AG04450 (cell line): ENCODE measurements at regions not wholly inside any gene's neighbourhood (a gene's known extent, or its start where the extent isn't known, plus 50 kb on each side); places are given as distances from the start of the nearest gene placed in this dataset.

Source experiments
- CTCF ChIA-PET: fragments of 300-600, 350-600 bp; formaldehyde crosslinking; extraction: SDS; loops from one replicate; lab custom pipeline; 2022; ENCODE audit warnings: antibody characterized with exemption, inconsistent platforms; lab: Charles Lee
- POLR2A ChIA-PET: fragments of 350-600 bp; formaldehyde crosslinking; extraction: SDS; loops from one replicate; lab custom pipeline; 2021; ENCODE audit warnings: antibody characterized with exemption, inconsistent platforms; lab: Yijun Ruan, JAX
- DNase-seq: peaks from one replicate; pipeline ENCODE4 v3.0.0-alpha.2; 2011; ENCODE audit warnings: low read depth, low spot score
- H3K27ac ChIP-seq: one replicate; pipeline ENCODE4 v1.5.1; 2012; ENCODE audit warnings: low read depth, low read length, control low read depth
- H3K27me3 ChIP-seq: one replicate; pipeline ENCODE4 v1.6.0; 2012; ENCODE audit warnings: low read length; ENCODE audit not compliant: control insufficient read depth, insufficient read depth
- H3K4me3 ChIP-seq: 2 replicates; pipeline ENCODE4 v1.5.1; 2011; ENCODE audit warnings: mild to moderate bottlenecking, low read depth, low read length, control low read depth
- H3K9me3 ChIP-seq: 2 replicates; pipeline ENCODE4 v1.5.1; 2012; ENCODE audit warnings: low read length; ENCODE audit not compliant: control insufficient read depth, insufficient read depth
- CTCF ChIP-seq: IDR thresholded peaks from 2 replicates; pipeline ENCODE4 v1.5.1; 2011; ENCODE audit warnings: low read depth, low read length, control low read depth, inconsistent platforms

- POLR2A ChIA-PET = no interaction called here
- Histone ChIP-seq H3K27ac (no peak overlapping the region), H3K4me3 (no peak overlapping the region), H3K27me3 (no peaks in the 10 kb centered on the region), H3K9me3 (no peaks in the 10 kb centered on the region)
- no peak for TF ChIP-seq CTCF
- CTCF ChIA-PET = no interaction called here
- no peak for DNase-seq
Observed at GRCh38 chr11:26909515-26909914, 84.4 kb upstream of the FIBIN start.

- H3K27me3 ChIP-seq = no peaks in the 10 kb centered on the region
- no peak for DNase-seq
- no peak overlapping the region for H3K27ac ChIP-seq
- H3K4me3 ChIP-seq = no peak overlapping the region
- TF ChIP-seq CTCF = no peak
- POLR2A ChIA-PET = no interaction called here
- no peaks in the 10 kb centered on the region for H3K9me3 ChIP-seq
- CTCF ChIA-PET = no interaction called here
Observed at GRCh38 chr11:26909991-26910591, 83.8 kb upstream of the FIBIN start.

- Histone ChIP-seq H3K4me3 (no peak overlapping the region), H3K27ac (no peak overlapping the region), H3K27me3 (no peaks in the 10 kb centered on the region), H3K9me3 (no peaks in the 10 kb centered on the region)
- POLR2A ChIA-PET = no interaction called here
- no peak for TF ChIP-seq CTCF
- no peak for DNase-seq
- CTCF ChIA-PET = no interaction called here
Observed at GRCh38 chr11:26914968-26915367, 78.9 kb upstream of the FIBIN start.

GRCh38 chr11:26916805-26917204, 77.1 kb upstream of the FIBIN start:
- POLR2A ChIA-PET = no interaction called here
- no peaks in the 10 kb centered on the region for H3K27me3 ChIP-seq
- CTCF ChIA-PET = no interaction called here
- no peak overlapping the region for H3K4me3 ChIP-seq
- H3K27ac ChIP-seq = no peak overlapping the region
- no peak for DNase-seq
- H3K9me3 ChIP-seq = no peaks in the 10 kb centered on the region
- TF ChIP-seq CTCF = no peak

- no peak for TF ChIP-seq CTCF
- ChIA-PET POLR2A (interaction anchor here (2.1 kb wide), 1 partner anchor 19 kb away, joined by 15 read pairs; no protein-coding TSS in a partner anchor), CTCF (no interaction called here)
- Histone ChIP-seq H3K27me3 (no peaks in the 10 kb centered on the region), H3K27ac (no peak overlapping the region), H3K4me3 (no peak overlapping the region), H3K9me3 (no peaks in the 10 kb centered on the region)
- DNase-seq = no peak
Observed at GRCh38 chr11:26928582-26928981, 65.3 kb upstream of the FIBIN start.
